Endothelial cell of umbilical vein (primary cell): ENCODE measurements at regions not wholly inside any gene's neighbourhood (a gene's known extent, or its start where the extent isn't known, plus 50 kb on each side); places are given as distances from the start of the nearest gene placed in this dataset.

Source experiments
- CTCF ChIP-seq, 2 donors: IDR thresholded peaks; 1 replicate in 1 of 2; 2 replicates in 1 of 2; pipeline ENCODE4 v1.5.1; 2011; ENCODE audit warnings: low read length in 2 of 2, mild to moderate bottlenecking in 2 of 2, moderate library complexity in 2 of 2, control low read depth in 1 of 2, inconsistent platforms in 1 of 2, low read depth in 1 of 2; ENCODE audit not compliant: insufficient read depth in 1 of 2; ENCODE audit errors: extremely low read depth in 1 of 2
- EZH2 ChIP-seq: IDR thresholded peaks from 2 replicates; pipeline ENCODE4 v1.6.1; 2012; ENCODE audit warnings: borderline replicate concordance, low read depth, mild to moderate bottlenecking, moderate library complexity, low read length, inconsistent platforms; ENCODE audit not compliant: severe bottlenecking
- JUN ChIP-seq: IDR thresholded peaks from 2 replicates; pipeline ENCODE4 v1.6.1; 2011; ENCODE audit warnings: borderline replicate concordance, low read depth; ENCODE audit not compliant: insufficient read length, insufficient read depth
- POLR2AphosphoS5 ChIP-seq: IDR thresholded peaks from 2 replicates; pipeline ENCODE4 v1.6.1; 2012; ENCODE audit warnings: low read depth, mild to moderate bottlenecking, control low read depth, low read length, moderate library complexity; ENCODE audit not compliant: insufficient read depth

- TF ChIP-seq EZH2 (no peak), CTCF (IDR thresholded peaks at IDR 0.05; ENCODE audit: extremely low read depth in 1 of 2, insufficient read depth in 1 of 2, low read depth in 1 of 2, low read length in 2 of 2) (no peak), POLR2AphosphoS5 (no peak), JUN (no peak)
These were observed 67.0 kb upstream of the DST start for GRCh38 chr6:56709650-56710049.
